ENCODE measurements at regions not wholly inside any gene's neighbourhood (a gene's known extent, or its start where the extent isn't known, plus 50 kb on each side); places are given as distances from the start of the nearest gene placed in this dataset.

DNA sequence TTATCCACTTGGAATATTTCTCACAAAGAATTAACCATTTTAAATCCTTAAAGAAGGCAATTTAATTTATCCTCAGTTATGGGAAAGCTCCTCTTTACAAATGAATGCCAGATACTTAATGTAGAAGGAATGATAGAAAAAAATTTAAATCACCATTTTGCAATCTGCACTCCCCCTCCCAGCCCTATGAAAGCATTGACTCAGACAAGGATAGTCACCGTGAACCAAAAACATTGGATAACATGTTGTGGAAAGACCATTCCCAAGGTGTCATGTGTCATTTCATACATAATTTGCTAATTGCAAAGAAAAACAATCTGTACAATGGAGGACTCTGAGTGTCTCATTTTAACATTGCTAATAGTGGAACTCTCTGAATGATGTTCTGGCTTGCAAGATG is 421.0 kb downstream of the TXNL1 start:
- TF ChIP-seq POLR2AphosphoS5 (IDR thresholded peaks at IDR 0.05; ENCODE audit: low read depth, low read length) = no peak
- TF ChIP-seq TAF1 (IDR thresholded peaks at IDR 0.05; ENCODE audit: low read depth, low read length) = no peak

All from GM12891 (cell line).